GM23338 (cell line): ENCODE measurements at regions not wholly inside any gene's neighbourhood (a gene's known extent, or its start where the extent isn't known, plus 50 kb on each side); places are given as distances from the start of the nearest gene placed in this dataset.

ENCODE experiments used
- ATAC-seq: fragments of 200-7000 bp; cut with Tn5 transposase; 3 replicates; pipeline ENCODE4 v1.9.1; 2020
- DNase-seq: peaks from one replicate; pipeline ENCODE4 v3.0.0-alpha.2; 2015; ENCODE audit warnings: low spot score
- H2AFZ ChIP-seq: fragments of 200-600 bp; sonication (generic); 2 replicates; pipeline ENCODE4 v1.8.0; 2016; ENCODE audit warnings: antibody characterized with exemption, mild to moderate bottlenecking, moderate library complexity
- H3F3A ChIP-seq: fragments of 200-600 bp; sonication (generic); replicated peaks from 2 replicates; pipeline ENCODE4 v1.8.0; 2017; ENCODE audit warnings: antibody characterized with exemption, mixed run types, low read depth
- H3K27ac ChIP-seq: fragments of 200-600 bp; sonication (generic); 2 replicates; pipeline ENCODE4 v1.6.1; 2016; ENCODE audit warnings: low read depth
- H3K27me3 ChIP-seq: fragments of 200-600 bp; sonication (generic); 2 replicates; pipeline ENCODE4 v1.8.0; 2016; ENCODE audit warnings: mild to moderate bottlenecking, mixed run types, moderate library complexity; ENCODE audit not compliant: insufficient read depth
- H3K36me3 ChIP-seq: fragments of 200-600 bp; sonication (generic); 2 replicates; pipeline ENCODE4 v1.8.0; 2016; ENCODE audit warnings: mild to moderate bottlenecking; ENCODE audit not compliant: insufficient read depth
- H3K4me1 ChIP-seq: fragments of 200-600 bp; sonication (generic); 2 replicates; pipeline ENCODE4 v1.8.0; 2016; ENCODE audit warnings: mild to moderate bottlenecking, moderate library complexity; ENCODE audit not compliant: insufficient read depth
- H3K4me2 ChIP-seq: fragments of 200-600 bp; sonication (generic); 2 replicates; pipeline ENCODE4 v1.7.1; 2017; ENCODE audit warnings: mixed run types
- H3K4me3 ChIP-seq: fragments of 200-600 bp; sonication (generic); 2 replicates; pipeline ENCODE4 v1.6.1; 2016; ENCODE audit warnings: mixed run types
- H3K79me2 ChIP-seq: fragments of 200-600 bp; sonication (generic); replicated peaks from 2 replicates; pipeline ENCODE4 v1.8.0; 2017; ENCODE audit warnings: mild to moderate bottlenecking; ENCODE audit not compliant: insufficient read depth
- H3K9me2 ChIP-seq: fragments of 200-600 bp; sonication (generic); 2 replicates; pipeline ENCODE4 v1.8.0; 2017; ENCODE audit not compliant: insufficient read depth
- H4K20me1 ChIP-seq: fragments of 200-600 bp; sonication (generic); replicated peaks from 2 replicates; pipeline ENCODE4 v1.8.0; 2017; ENCODE audit warnings: mild to moderate bottlenecking; ENCODE audit not compliant: insufficient read depth
- H3K27ac Mint-ChIP-seq: 2 replicates; pipeline ENCODE4 v1.8.0; 2020; ENCODE audit warnings: inconsistent platforms, mild to moderate bottlenecking, moderate library complexity, mixed read lengths
- H3K27me3 Mint-ChIP-seq: 3 replicates; pipeline ENCODE4 v1.8.0; 2022; ENCODE audit warnings: low read depth, mild to moderate bottlenecking, moderate library complexity, mixed read lengths, inconsistent platforms; ENCODE audit not compliant: insufficient read depth, poor library complexity
- H3K36me3 Mint-ChIP-seq: 3 replicates; pipeline ENCODE4 v1.8.0; 2021; ENCODE audit warnings: low read depth, mild to moderate bottlenecking, inconsistent platforms, moderate library complexity, mixed read lengths
- H3K4me1 Mint-ChIP-seq: 3 replicates; pipeline ENCODE4 v1.8.0; 2020; ENCODE audit warnings: mild to moderate bottlenecking, inconsistent platforms, mixed read lengths
- H3K4me3 Mint-ChIP-seq: 3 replicates; pipeline ENCODE4 v1.8.0; 2021; ENCODE audit warnings: moderate library complexity, mild to moderate bottlenecking, inconsistent platforms, mixed read lengths
- H3K9me3 Mint-ChIP-seq: 3 replicates; pipeline ENCODE4 v1.8.0; 2020; ENCODE audit warnings: moderate library complexity, mild to moderate bottlenecking, inconsistent platforms, mixed read lengths
- CREB1 ChIP-seq: fragments of 250-450 bp; sonication (Bioruptor Pico); IDR thresholded peaks from 2 replicates; pipeline ENCODE4 v1.5.0; 2020; ENCODE audit warnings: low read depth, mild to moderate bottlenecking, moderate library complexity
- CTCF ChIP-seq, 2 experiments: fragments of 200-600 bp in 1 of 2; sonication (generic) in 1 of 2; conservative IDR thresholded peaks; 2 replicates each; pipeline versions ENCODE4 v1.5.1 to v1.6.1; 2016 to 2017; ENCODE audit warnings: antibody characterized with exemption in 2 of 2, low read depth in 2 of 2, mild to moderate bottlenecking in 2 of 2, moderate library complexity in 1 of 2
- ETS1 ChIP-seq: IDR thresholded peaks from 2 replicates; pipeline ENCODE4 v1.6.1; 2016; ENCODE audit warnings: antibody characterized with exemption
- EZH2 ChIP-seq: fragments of 200-600 bp; sonication (generic); IDR thresholded peaks from one replicate; pipeline ENCODE4 v1.8.0; 2017; ENCODE audit warnings: antibody characterized with exemption, mild to moderate bottlenecking, low read depth; ENCODE audit not compliant: unreplicated experiment
- EZH2phosphoT487 ChIP-seq: fragments of 200-600 bp; sonication (generic); IDR thresholded peaks from one replicate; pipeline ENCODE4 v1.8.1; 2018; ENCODE audit warnings: antibody characterized with exemption; ENCODE audit not compliant: unreplicated experiment
- JUNB ChIP-seq: IDR thresholded peaks from one replicate; pipeline ENCODE4 v1.6.1; 2016; ENCODE audit warnings: antibody characterized with exemption; ENCODE audit not compliant: unreplicated experiment
- NANOG ChIP-seq: IDR thresholded peaks from 2 replicates; pipeline ENCODE4 v1.6.1; 2016; ENCODE audit warnings: antibody characterized with exemption, borderline replicate concordance
- REST ChIP-seq: IDR thresholded peaks from one replicate; pipeline ENCODE4 v1.6.1; 2018; ENCODE audit warnings: antibody characterized with exemption; ENCODE audit not compliant: unreplicated experiment
- ZNF114 ChIP-seq: fragments of 250-450 bp; sonication (Bioruptor Pico); IDR thresholded peaks from 2 replicates; pipeline ENCODE4 v1.5.0; 2020; ENCODE audit warnings: mild to moderate bottlenecking, moderate library complexity
- ZNF331 ChIP-seq: fragments of 250-450 bp; sonication (Bioruptor Pico); IDR thresholded peaks from 2 replicates; pipeline ENCODE4 v1.5.0; 2020; ENCODE audit warnings: low read depth, mild to moderate bottlenecking, moderate library complexity
- TF ChIP-seq, protein P1 (sequence below): fragments of 250-450 bp; sonication (Bioruptor Pico); IDR thresholded peaks from 2 replicates; pipeline ENCODE4 v1.5.0; 2020; ENCODE audit warnings: mild to moderate bottlenecking, moderate library complexity

DNA sequence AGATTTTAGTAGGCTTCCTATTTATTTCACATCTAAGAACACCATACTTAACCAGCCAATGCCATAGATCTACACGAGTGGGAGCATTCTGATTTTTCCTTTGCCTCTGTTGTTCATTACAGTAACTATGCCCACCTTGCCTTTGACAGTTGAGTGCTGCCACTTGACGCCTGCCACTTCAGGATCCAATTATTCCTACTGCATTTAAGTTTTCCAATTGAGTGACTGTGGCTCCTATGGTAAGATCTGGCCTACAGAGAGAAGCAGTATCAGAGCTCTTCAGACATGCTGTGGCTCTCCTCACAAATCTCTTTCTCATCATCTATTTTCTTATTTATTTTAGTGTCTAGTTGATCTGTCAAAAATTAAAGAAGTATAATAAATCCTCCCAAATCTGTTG is 403.0 kb upstream of the SPTLC3 start (continued):
- TF ChIP-seq, protein P1, sequence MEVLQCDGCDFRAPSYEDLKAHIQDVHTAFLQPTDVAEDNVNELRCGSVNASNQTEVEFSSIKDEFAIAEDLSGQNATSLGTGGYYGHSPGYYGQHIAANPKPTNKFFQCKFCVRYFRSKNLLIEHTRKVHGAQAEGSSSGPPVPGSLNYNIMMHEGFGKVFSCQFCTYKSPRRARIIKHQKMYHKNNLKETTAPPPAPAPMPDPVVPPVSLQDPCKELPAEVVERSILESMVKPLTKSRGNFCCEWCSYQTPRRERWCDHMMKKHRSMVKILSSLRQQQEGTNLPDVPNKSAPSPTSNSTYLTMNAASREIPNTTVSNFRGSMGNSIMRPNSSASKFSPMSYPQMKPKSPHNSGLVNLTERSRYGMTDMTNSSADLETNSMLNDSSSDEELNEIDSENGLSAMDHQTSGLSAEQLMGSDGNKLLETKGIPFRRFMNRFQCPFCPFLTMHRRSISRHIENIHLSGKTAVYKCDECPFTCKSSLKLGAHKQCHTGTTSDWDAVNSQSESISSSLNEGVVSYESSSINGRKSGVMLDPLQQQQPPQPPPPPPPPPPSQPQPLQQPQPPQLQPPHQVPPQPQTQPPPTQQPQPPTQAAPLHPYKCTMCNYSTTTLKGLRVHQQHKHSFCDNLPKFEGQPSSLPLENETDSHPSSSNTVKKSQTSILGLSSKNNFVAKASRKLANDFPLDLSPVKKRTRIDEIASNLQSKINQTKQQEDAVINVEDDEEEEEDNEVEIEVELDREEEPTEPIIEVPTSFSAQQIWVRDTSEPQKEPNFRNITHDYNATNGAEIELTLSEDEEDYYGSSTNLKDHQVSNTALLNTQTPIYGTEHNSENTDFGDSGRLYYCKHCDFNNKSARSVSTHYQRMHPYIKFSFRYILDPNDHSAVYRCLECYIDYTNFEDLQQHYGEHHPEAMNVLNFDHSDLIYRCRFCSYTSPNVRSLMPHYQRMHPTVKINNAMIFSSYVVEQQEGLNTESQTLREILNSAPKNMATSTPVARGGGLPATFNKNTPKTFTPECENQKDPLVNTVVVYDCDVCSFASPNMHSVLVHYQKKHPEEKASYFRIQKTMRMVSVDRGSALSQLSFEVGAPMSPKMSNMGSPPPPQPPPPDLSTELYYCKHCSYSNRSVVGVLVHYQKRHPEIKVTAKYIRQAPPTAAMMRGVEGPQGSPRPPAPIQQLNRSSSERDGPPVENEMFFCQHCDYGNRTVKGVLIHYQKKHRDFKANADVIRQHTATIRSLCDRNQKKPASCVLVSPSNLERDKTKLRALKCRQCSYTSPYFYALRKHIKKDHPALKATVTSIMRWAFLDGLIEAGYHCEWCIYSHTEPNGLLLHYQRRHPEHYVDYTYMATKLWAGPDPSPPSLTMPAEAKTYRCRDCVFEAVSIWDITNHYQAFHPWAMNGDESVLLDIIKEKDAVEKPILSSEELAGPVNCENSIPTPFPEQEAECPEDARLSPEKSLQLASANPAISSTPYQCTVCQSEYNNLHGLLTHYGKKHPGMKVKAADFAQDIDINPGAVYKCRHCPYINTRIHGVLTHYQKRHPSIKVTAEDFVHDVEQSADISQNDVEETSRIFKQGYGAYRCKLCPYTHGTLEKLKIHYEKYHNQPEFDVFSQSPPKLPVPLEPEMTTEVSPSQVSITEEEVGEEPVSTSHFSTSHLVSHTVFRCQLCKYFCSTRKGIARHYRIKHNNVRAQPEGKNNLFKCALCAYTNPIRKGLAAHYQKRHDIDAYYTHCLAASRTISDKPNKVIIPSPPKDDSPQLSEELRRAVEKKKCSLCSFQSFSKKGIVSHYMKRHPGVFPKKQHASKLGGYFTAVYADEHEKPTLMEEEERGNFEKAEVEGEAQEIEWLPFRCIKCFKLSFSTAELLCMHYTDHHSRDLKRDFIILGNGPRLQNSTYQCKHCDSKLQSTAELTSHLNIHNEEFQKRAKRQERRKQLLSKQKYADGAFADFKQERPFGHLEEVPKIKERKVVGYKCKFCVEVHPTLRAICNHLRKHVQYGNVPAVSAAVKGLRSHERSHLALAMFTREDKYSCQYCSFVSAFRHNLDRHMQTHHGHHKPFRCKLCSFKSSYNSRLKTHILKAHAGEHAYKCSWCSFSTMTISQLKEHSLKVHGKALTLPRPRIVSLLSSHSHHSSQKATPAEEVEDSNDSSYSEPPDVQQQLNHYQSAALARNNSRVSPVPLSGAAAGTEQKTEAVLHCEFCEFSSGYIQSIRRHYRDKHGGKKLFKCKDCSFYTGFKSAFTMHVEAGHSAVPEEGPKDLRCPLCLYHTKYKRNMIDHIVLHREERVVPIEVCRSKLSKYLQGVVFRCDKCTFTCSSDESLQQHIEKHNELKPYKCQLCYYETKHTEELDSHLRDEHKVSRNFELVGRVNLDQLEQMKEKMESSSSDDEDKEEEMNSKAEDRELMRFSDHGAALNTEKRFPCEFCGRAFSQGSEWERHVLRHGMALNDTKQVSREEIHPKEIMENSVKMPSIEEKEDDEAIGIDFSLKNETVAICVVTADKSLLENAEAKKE (CRISPR knock-in tag): no peak
- TF ChIP-seq EZH2phosphoT487 (no peak), CREB1 (CRISPR knock-in tag) (no peak)

DNA sequence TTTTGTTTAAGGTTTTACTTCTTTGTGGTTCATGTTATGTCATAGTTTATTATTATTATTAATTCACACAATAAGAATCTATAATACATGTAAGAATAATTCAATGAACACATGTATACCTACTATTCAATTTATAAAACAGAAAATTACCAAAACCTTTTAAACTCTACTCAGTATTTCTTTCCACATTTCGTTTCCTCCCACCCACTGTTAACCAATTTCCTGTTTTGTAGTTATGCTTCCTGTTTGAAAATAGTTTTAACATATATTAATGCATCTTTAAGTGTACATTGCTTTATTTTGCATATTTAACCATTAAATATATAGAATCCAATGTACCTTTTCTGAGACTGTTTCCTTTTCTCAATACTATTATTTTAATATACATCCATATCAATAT is 397.9 kb upstream of the SPTLC3 start:
- Mint-ChIP-seq H3K4me1 (peaks cover 10% of the 10 kb centered on the region), H3K27me3 (no peaks in the 10 kb centered on the region), H3K36me3 (no peaks in the 10 kb centered on the region), H3K4me3 (no peak overlapping the region), H3K9me3 (peaks cover 5% of the 10 kb centered on the region; the same call in 2 of the 3 replicates), H3K27ac (no peak overlapping the region)
- DNase-seq (no peak), ATAC-seq (no peak)
- Histone ChIP-seq H3K27me3 (no peaks in the 10 kb centered on the region), H3K9me2 (no peaks in the 10 kb centered on the region), H2AFZ (no peak overlapping the region), H3K4me1 (peaks cover 6% of the 10 kb centered on the region; the same call in 1 of the 2 replicates), H3K4me2 (no peak overlapping the region), H3K4me3 (no peak overlapping the region), H3F3A (no peaks in the 10 kb centered on the region), H3K79me2 (no peaks in the 10 kb centered on the region), H4K20me1 (no peaks in the 10 kb centered on the region), H3K36me3 (no peaks in the 10 kb centered on the region), H3K27ac (no peak overlapping the region)
- no peak for TF ChIP-seq ZNF331 (CRISPR knock-in tag)
- TF ChIP-seq JUNB: no peak
- TF ChIP-seq ETS1: no peak
- TF ChIP-seq NANOG: no peak
- no peak for TF ChIP-seq REST
- TF ChIP-seq EZH2: no peak
- no peak for TF ChIP-seq CTCF (conservative IDR thresholded peaks at IDR 0.05; ENCODE audit: low read depth in 2 of 2)
- TF ChIP-seq ZNF114 (CRISPR knock-in tag): no peak
- TF ChIP-seq CREB1 (CRISPR knock-in tag): no peak
